ENCODE measurements at regions not wholly inside any gene's neighbourhood (a gene's known extent, or its start where the extent isn't known, plus 50 kb on each side); places are given as distances from the start of the nearest gene placed in this dataset.
"Not testable (repeated sequence)": the region's sequence is repeated elsewhere in the genome, so short reads cannot be mapped to it uniquely, and the experiment has no call there.

DNA sequence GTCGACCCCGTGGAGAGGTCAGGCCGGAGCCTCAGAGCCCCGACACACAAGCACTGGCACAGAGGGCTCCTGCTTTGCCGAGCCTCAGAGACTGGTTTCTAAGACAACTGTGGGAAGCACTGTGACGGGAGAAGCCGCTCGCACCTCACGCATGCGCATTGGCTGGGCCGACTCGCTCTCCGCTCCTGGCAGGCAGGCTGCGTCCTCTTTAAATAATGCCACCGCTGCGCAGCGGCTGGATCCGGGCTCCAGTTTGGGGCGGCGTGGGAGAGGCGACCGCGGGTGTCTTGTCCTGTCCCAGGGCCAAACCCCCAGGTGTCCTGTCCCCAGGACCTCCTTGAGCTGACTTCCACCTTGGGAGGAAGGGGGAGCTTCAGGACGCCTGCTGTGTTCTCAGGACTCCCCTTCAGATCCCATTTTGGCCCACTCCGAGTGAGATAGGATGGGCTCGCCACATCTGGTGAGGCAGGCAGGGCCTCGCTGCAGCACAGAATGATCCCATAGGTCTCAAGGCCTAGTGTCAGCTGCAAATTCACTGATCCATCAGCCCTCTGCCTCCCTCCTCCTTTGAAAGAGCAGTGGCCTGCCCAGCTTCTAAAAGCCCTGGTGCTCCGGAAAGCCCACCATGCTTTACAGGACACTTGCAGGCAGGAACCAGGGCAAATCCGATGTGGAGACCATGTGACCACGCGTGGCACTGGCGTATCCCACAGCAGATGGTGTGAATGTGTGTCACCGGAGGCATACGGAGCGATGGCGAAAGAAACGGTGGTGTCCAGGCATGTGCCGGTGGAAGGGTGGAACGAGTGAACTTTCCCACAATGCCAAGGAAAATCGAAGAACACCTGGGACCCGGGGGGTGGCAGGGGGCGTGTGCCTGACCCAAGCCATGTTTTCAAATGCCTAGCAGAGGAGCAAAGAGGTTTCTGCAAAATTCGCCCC, 169.3 kb upstream of the ZNF337 start:
- 20 to 62% (median 23%) methylated on average over 19 to 43 of the region's 43 CpGs for WGBS, 5 donors
- Histone ChIP-seq H3K4me3 (peak overlapping the region; percentile 32 to 47 (median 36)), H3K36me3 (no peaks in the 10 kb centered on the region), H3K9me3 (no peaks in the 10 kb centered on the region), H3K27me3 (peaks cover 0 to 73% (median 21%) of the 10 kb centered on the region in 3 donors), H3K4me1 (peaks cover 31 to 57% (median 52%) of the 10 kb centered on the region in 4 donors), H3K27ac (no peak overlapping the region)
- TF ChIP-seq POLR2A (IDR thresholded peaks at IDR 0.05): no peak
- no peak for TF ChIP-seq CTCF (IDR thresholded peaks at IDR 0.05)
- no peak for TF ChIP-seq POLR2AphosphoS5 (IDR thresholded peaks at IDR 0.05)
- TF ChIP-seq EP300 (IDR thresholded peaks at IDR 0.05): no peak
- DNase-seq: peak; percentile 78 to 91
- intact Hi-C loops (cut with DNase I; ENCODE audit: low total_unique reads): no loop called here

DNA sequence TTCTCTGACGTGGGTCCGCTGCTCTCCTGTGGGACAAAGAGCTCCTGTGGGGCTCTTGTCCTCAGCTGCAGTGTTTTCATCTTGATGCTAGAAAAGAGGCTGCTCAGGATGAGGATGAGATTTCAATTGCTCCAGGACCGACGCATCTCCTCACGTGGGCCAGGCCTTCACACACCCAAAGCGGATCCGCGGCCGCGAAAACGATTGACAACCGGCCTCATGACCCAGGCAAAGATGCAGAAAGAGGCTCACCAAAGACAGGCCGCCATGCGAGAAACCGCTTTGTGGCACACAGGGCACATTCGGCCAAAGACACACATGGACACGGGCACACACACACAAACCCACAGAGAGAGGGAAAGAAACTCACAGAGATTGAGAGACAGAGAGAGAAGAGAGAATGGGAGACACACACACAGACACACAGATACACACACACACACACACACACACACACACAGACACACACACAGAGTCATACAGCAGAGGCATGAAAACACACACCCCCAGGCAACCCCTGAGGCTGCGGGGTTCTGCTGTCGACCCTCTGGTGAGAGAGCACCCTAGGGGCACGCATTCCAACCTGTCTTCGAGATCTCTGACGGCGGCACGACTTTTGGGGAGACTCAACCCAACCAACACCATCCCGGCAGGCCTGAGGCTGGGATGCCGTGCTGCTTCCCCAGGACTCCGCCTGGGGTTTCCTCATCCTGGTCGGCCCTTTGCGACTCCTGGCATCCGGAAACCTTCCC, 168.5 kb upstream of the ZNF337 start:
- 58 to 73% (median 61%) methylated on average over 26 to 30 of the region's 30 CpGs for WGBS, 5 donors
- H3K27me3 ChIP-seq: peaks cover 0 to 80% (median 28%) of the 10 kb centered on the region in 3 donors
- DNase-seq; intact Hi-C loops (cut with DNase I; ENCODE audit: low total_unique reads); H3K9me3 ChIP-seq; H3K36me3 ChIP-seq; H3K27ac ChIP-seq: not testable (repeated sequence)
- H3K4me3 ChIP-seq: peak overlapping the region; percentile 32 to 47 (median 36)
- H3K4me1 ChIP-seq: peaks cover 31 to 66% (median 57%) of the 10 kb centered on the region in 4 donors

DNA sequence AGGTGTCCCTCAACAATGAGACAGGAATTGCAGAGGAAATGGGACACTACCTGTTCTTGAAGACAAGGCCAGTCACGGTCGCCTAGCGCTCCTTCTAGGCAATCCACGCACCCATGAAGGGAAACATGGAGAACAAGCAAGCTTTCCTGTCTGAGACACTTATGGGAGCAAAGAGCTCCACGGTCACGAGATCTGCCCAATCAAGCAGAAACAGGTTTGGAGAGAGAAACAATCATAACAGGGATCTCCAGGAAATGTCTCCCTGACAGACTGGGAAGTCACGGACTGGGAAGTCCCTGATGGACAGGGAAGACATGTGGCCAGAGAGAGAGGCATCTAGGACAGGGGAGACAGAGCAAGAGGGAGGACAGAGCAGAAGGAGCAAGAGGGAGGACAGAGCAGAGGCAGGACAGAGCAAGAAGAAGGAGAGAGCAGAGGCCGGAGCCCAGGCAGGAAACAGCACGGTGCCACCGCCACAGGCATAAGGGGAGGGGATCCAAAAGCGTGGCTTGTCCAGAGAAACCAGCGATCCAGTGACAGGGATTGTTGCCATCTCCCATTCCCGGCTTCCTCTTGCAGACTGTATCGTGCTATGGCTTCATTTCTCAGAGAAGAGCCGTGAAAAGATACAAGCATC, 167.8 kb upstream of the ZNF337 start:
- intact Hi-C loops (cut with DNase I; ENCODE audit: low total_unique reads): no loop called here
- WGBS, 5 donors: 63 to 78% (median 74%) methylated on average over 13 to 15 of the region's 15 CpGs
- peaks cover 0 to 87% (median 35%) of the 10 kb centered on the region in 3 donors for H3K27me3 ChIP-seq
- H3K4me1 ChIP-seq: peaks cover 38 to 73% (median 64%) of the 10 kb centered on the region in 4 donors
- H3K36me3 ChIP-seq: no peaks in the 10 kb centered on the region
- no peak overlapping the region for H3K4me3 ChIP-seq
- TF ChIP-seq POLR2A (IDR thresholded peaks at IDR 0.05) (no peak), POLR2AphosphoS5 (IDR thresholded peaks at IDR 0.05) (no peak), EP300 (IDR thresholded peaks at IDR 0.05) (no peak), CTCF (IDR thresholded peaks at IDR 0.05) (no peak)
- no peak for DNase-seq
- H3K27ac ChIP-seq: no peak overlapping the region
- no peaks in the 10 kb centered on the region for H3K9me3 ChIP-seq

DNA sequence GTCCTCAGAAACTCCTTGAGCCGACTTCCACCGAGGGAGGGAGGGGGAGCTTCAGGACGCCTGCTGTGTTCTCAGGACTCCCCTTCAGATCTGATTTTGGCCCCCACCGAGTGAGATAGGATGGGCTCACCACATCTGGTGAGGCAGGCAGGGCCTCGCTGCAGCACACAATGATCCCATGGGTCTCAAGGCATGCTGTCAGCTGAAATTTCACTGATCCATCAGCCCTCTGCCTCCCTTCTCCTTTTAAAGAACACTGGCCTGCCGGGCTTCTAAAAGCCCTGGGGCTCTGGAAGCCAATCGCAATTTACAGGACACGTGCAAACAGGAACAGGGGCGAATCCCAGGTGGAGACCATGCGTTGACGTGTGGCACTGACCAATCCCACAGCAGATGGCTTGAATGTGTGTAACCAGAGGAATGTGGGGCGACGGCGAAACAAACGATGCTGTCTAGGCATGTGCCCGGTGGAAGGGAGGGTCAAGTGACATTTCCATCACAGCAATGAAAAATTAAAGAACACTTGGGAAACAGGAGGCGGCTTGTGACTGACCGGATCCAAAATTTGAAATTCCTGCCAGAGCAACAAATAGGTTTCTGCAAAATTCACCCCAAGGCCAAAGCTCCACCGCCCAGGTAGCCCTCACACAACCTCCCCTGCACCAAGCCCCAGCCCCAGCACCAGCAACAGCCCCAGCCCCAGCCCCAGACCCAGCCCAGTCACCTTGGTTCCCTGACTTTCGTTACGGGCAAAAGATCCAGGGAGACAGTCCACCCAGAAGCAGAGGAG, 167.1 kb upstream of the ZNF337 start:
- no peak for DNase-seq
- peak overlapping the region; percentile 42 to 55 (median 46) for H3K4me3 ChIP-seq
- H3K27ac ChIP-seq: no peak overlapping the region
- H3K9me3 ChIP-seq: no peaks in the 10 kb centered on the region
- peaks cover 38 to 73% (median 63%) of the 10 kb centered on the region in 4 donors for H3K4me1 ChIP-seq
- peaks cover 0 to 90% (median 34%) of the 10 kb centered on the region in 3 donors for H3K27me3 ChIP-seq
- 26 to 35% (median 28%) methylated on average over 17 to 21 of the region's 21 CpGs for WGBS, 5 donors
- H3K36me3 ChIP-seq: no peaks in the 10 kb centered on the region
- TF ChIP-seq CTCF (IDR thresholded peaks at IDR 0.05) (no peak), EP300 (IDR thresholded peaks at IDR 0.05) (no peak), POLR2A (IDR thresholded peaks at IDR 0.05) (no peak), POLR2AphosphoS5 (IDR thresholded peaks at IDR 0.05) (no peak)
- intact Hi-C loops (cut with DNase I; ENCODE audit: low total_unique reads): no loop called here

Data from stomach (tissue), 8 donors.